ENCODE measurements at regions not wholly inside any gene's neighbourhood (a gene's known extent, or its start where the extent isn't known, plus 50 kb on each side); places are given as distances from the start of the nearest gene placed in this dataset.

- TF ChIP-seq CTCF (IDR thresholded peaks at IDR 0.05) (no peak), POLR2A (IDR thresholded peaks at IDR 0.05) (no peak)
Measured at GRCh38 chr3:81846988-81847387, 85.5 kb upstream of the GBE1 start.
